HCT116 (cell line): ENCODE measurements at regions not wholly inside any gene's neighbourhood (a gene's known extent, or its start where the extent isn't known, plus 50 kb on each side); places are given as distances from the start of the nearest gene placed in this dataset.

Experiments used
- ATAC-seq: fragments of 200-7000 bp; cut with Tn5 transposase; 2 replicates; pipeline ENCODE4 v1.9.1; 2020; ENCODE audit warnings: mild to moderate bottlenecking, moderate library complexity
- BruUV-seq: library from RNA; stranded (reverse); fragments of 400-500 nt; replicated peaks from 2 replicates; lab custom pipeline; 2021; lab: Mats Ljungman, UMichigan
- CTCF ChIA-PET: fragments of 300-600 bp; sonication (Branson Sonifier 250); formaldehyde crosslinking; loops from one replicate; lab custom pipeline; 2021; ENCODE audit warnings: antibody characterized with exemption; lab: Charles Lee
- POLR2A ChIA-PET: fragments of 300-600, 350-600 bp; sonication (Branson Sonifier 250); formaldehyde crosslinking; loops from one replicate; lab custom pipeline; 2021; ENCODE audit warnings: antibody characterized with exemption; lab: Charles Lee
- RAD21 ChIA-PET, 2 experiments: fragments of 300-600 bp; sonication (Branson Sonifier 250); formaldehyde crosslinking; loops; one replicate each; lab custom pipeline; 2023; ENCODE audit warnings: low total read pairs in 2 of 2; ENCODE audit not compliant: uncharacterized antibody in 2 of 2, unreplicated experiment in 2 of 2, low non-redundant PET in 1 of 2; lab: Charles Lee
- DNase-seq: peaks from one replicate; pipeline ENCODE4 v3.0.0-alpha.2; 2010; ENCODE audit warnings: low read depth, low spot score
- H2AFZ ChIP-seq: fragments of 200-600 bp; shearing (Covaris generic), sonication (generic); 2 replicates; pipeline ENCODE4 v1.6.1; 2017; ENCODE audit warnings: low read depth, mixed run types, mixed read lengths, antibody characterized with exemption, low read length; ENCODE audit not compliant: poor library complexity, severe bottlenecking
- H3K27ac ChIP-seq: 2 replicates; pipeline ENCODE4 v1.5.1; 2012; ENCODE audit warnings: low read depth, low read length
- H3K27me3 ChIP-seq: fragments of 200-600 bp; sonication (generic); 2 replicates; pipeline ENCODE4 v1.6.1; 2016; ENCODE audit warnings: mixed run types, low read length, mixed read lengths; ENCODE audit not compliant: insufficient read depth
- H3K36me3 ChIP-seq, 2 experiments: fragments of 200-500 bp in 1 of 2; fragments of 200-600 bp in 1 of 2; sonication (Bioruptor generic) in 1 of 2; sonication (generic) in 1 of 2; 2 replicates each; pipeline versions ENCODE4 v1.5.1 to v1.6.1; 2014 to 2016; ENCODE audit warnings: low read length in 2 of 2, inconsistent platforms in 1 of 2, mixed read lengths in 1 of 2, mixed run types in 1 of 2; ENCODE audit not compliant: insufficient read depth in 2 of 2, control insufficient read depth in 1 of 2
- H3K4me1 ChIP-seq, 2 experiments: fragments of 200-600 bp in 1 of 2; sonication (generic) in 1 of 2; 2 replicates each; pipeline versions ENCODE4 v1.5.1 to v1.6.1; 2012 to 2017; ENCODE audit warnings: low read length in 2 of 2, inconsistent platforms in 1 of 2, mild to moderate bottlenecking in 1 of 2, mixed read lengths in 1 of 2, mixed run types in 1 of 2, moderate library complexity in 1 of 2; ENCODE audit not compliant: insufficient read depth in 2 of 2, control insufficient read depth in 1 of 2
- H3K4me2 ChIP-seq: fragments of 200-600 bp; sonication (generic); 2 replicates; pipeline ENCODE4 v1.6.1; 2017; ENCODE audit warnings: mixed run types, low read length, mixed read lengths
- H3K4me3 ChIP-seq, 2 experiments: fragments of 200-600 bp in 1 of 2; sonication (generic) in 1 of 2; replicated peaks in 1 of 2; 2 replicates each; pipeline ENCODE4 v1.5.1; 2011 to 2016; ENCODE audit warnings: low read length in 2 of 2, control low read depth in 1 of 2, low read depth in 1 of 2, mild to moderate bottlenecking in 1 of 2, mixed read lengths in 1 of 2, mixed run types in 1 of 2
- H3K79me2 ChIP-seq: fragments of 200-600 bp; sonication (generic); 2 replicates; pipeline ENCODE4 v1.6.1; 2017; ENCODE audit warnings: mild to moderate bottlenecking, mixed run types, low read length, moderate library complexity, mixed read lengths; ENCODE audit not compliant: insufficient read depth
- H3K9ac ChIP-seq: fragments of 200-600 bp; sonication (generic); 2 replicates; pipeline ENCODE4 v1.6.1; 2016; ENCODE audit warnings: low read length, mixed read lengths
- H3K9me2 ChIP-seq: fragments of 200-600 bp; sonication (generic), shearing (Covaris generic); 2 replicates; pipeline ENCODE4 v1.6.1; 2017; ENCODE audit warnings: mixed run types, mild to moderate bottlenecking, moderate library complexity; ENCODE audit not compliant: insufficient read depth
- H3K9me3 ChIP-seq, 2 experiments: fragments of 200-500 bp in 1 of 2; fragments of 200-600 bp in 1 of 2; sonication (Bioruptor generic) in 1 of 2; sonication (generic) in 1 of 2; 2 replicates each; pipeline ENCODE4 v1.6.1; 2014 to 2017; ENCODE audit warnings: low read length in 2 of 2, mixed read lengths in 2 of 2, inconsistent platforms in 1 of 2, low read depth in 1 of 2, mild to moderate bottlenecking in 1 of 2, mixed run types in 1 of 2, moderate library complexity in 1 of 2; ENCODE audit not compliant: control insufficient read depth in 1 of 2, insufficient read depth in 1 of 2
- H4K20me1 ChIP-seq: fragments of 200-600 bp; sonication (generic), shearing (Covaris generic); 2 replicates; pipeline ENCODE4 v1.6.1; 2017; ENCODE audit warnings: mixed run types, mild to moderate bottlenecking, moderate library complexity; ENCODE audit not compliant: insufficient read depth
- ATF3 ChIP-seq: IDR thresholded peaks from 2 replicates; pipeline ENCODE4 v1.6.1; 2012
- CEBPB ChIP-seq: IDR thresholded peaks from 2 replicates; pipeline ENCODE4 v1.6.1; 2012; ENCODE audit warnings: low read depth
- EZH2 ChIP-seq: fragments of 200-600 bp; sonication (generic); IDR thresholded peaks from 2 replicates; pipeline ENCODE4 v1.6.1; 2017; ENCODE audit warnings: antibody characterized with exemption, mixed run types
- EZH2phosphoT487 ChIP-seq: fragments of 200-600 bp; IDR thresholded peaks from 2 replicates; pipeline ENCODE4 v1.6.1; 2018; ENCODE audit warnings: antibody characterized with exemption, borderline replicate concordance
- JUND ChIP-seq: IDR thresholded peaks from 2 replicates; pipeline ENCODE4 v1.6.1; 2012
- RAD21 ChIP-seq: IDR thresholded peaks from 2 replicates; pipeline ENCODE4 v1.6.1; 2012; ENCODE audit warnings: low read depth, mild to moderate bottlenecking
- SIN3A ChIP-seq: IDR thresholded peaks from 2 replicates; pipeline ENCODE4 v1.6.1; 2012; ENCODE audit warnings: low read depth
- YY1 ChIP-seq: IDR thresholded peaks from 2 replicates; pipeline ENCODE4 v1.6.1; 2011; ENCODE audit warnings: low read length, low read depth, moderate library complexity, mild to moderate bottlenecking; ENCODE audit not compliant: insufficient replicate concordance; ENCODE audit errors: extremely low read depth
- ZBTB33 ChIP-seq: IDR thresholded peaks from 2 replicates; pipeline ENCODE4 v1.6.1; 2011; ENCODE audit warnings: mild to moderate bottlenecking, low read length, moderate library complexity; ENCODE audit not compliant: insufficient replicate concordance; ENCODE audit errors: extremely low read depth
- intact Hi-C: fragments of 100-400 bp; cut with micrococcal nuclease; formaldehyde crosslinking; loops from 2 replicates; pipeline ENCODE4 v1.10.0; 2022
- TF ChIP-seq, protein P1 (sequence below): IDR thresholded peaks from 2 replicates; pipeline ENCODE4 v1.6.1; 2012; ENCODE audit warnings: low read depth

GRCh38 chr10:33917069-33917780 lies 582.8 kb upstream of the NRP1 start:
- Histone ChIP-seq H4K20me1 (no peaks in the 10 kb centered on the region), H3K27me3 (0 out of 2 replicates have a peak, but pooled peaks cover 3% of the 10 kb centered on the region), H3K79me2 (no peaks in the 10 kb centered on the region), H3K9me2 (no peaks in the 10 kb centered on the region), H3K4me1 (no peaks in the 10 kb centered on the region), H3K4me2 (no peak overlapping the region), H3K4me3 (no peak overlapping the region), H3K9me3 (no peaks in the 10 kb centered on the region), H3K36me3 (no peaks in the 10 kb centered on the region), H3K9ac (no peak overlapping the region), H2AFZ (no peak overlapping the region), H3K27ac (no peak overlapping the region)
- ATAC-seq = no peak
- DNase-seq = no peak
- CTCF ChIA-PET = no interaction called here
- TF ChIP-seq ZBTB33 = no peak
- TF ChIP-seq CEBPB = no peak
- TF ChIP-seq RAD21 = no peak
- TF ChIP-seq SIN3A = no peak
- TF ChIP-seq ATF3 = no peak
- TF ChIP-seq EZH2 = no peak
- TF ChIP-seq JUND = no peak
- no peak for TF ChIP-seq YY1
- TF ChIP-seq EZH2phosphoT487 = no peak
- TF ChIP-seq, protein P1, sequence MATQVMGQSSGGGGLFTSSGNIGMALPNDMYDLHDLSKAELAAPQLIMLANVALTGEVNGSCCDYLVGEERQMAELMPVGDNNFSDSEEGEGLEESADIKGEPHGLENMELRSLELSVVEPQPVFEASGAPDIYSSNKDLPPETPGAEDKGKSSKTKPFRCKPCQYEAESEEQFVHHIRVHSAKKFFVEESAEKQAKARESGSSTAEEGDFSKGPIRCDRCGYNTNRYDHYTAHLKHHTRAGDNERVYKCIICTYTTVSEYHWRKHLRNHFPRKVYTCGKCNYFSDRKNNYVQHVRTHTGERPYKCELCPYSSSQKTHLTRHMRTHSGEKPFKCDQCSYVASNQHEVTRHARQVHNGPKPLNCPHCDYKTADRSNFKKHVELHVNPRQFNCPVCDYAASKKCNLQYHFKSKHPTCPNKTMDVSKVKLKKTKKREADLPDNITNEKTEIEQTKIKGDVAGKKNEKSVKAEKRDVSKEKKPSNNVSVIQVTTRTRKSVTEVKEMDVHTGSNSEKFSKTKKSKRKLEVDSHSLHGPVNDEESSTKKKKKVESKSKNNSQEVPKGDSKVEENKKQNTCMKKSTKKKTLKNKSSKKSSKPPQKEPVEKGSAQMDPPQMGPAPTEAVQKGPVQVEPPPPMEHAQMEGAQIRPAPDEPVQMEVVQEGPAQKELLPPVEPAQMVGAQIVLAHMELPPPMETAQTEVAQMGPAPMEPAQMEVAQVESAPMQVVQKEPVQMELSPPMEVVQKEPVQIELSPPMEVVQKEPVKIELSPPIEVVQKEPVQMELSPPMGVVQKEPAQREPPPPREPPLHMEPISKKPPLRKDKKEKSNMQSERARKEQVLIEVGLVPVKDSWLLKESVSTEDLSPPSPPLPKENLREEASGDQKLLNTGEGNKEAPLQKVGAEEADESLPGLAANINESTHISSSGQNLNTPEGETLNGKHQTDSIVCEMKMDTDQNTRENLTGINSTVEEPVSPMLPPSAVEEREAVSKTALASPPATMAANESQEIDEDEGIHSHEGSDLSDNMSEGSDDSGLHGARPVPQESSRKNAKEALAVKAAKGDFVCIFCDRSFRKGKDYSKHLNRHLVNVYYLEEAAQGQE = no peak
- intact Hi-C loops = no loop called here
- POLR2A ChIA-PET = no interaction called here
- RAD21 ChIA-PET = no interaction called here
- no TSS peak for BruUV-seq
